Esophagus (tissue), 2 donors: ENCODE measurements at regions not wholly inside any gene's neighbourhood (a gene's known extent, or its start where the extent isn't known, plus 50 kb on each side); places are given as distances from the start of the nearest gene placed in this dataset.

ENCODE experiments used
- H3K27ac ChIP-seq, 2 donors: one replicate each; pipeline ENCODE4 v1.5.1; 2013; ENCODE audit warnings: low read depth in 2 of 2, mild to moderate bottlenecking in 2 of 2, inconsistent platforms in 1 of 2, low read length in 1 of 2, moderate library complexity in 1 of 2
- H3K27me3 ChIP-seq, 2 donors: one replicate each; pipeline ENCODE4 v1.6.1; 2013; ENCODE audit warnings: low read length in 2 of 2, control low read depth in 1 of 2, mild to moderate bottlenecking in 1 of 2; ENCODE audit not compliant: insufficient read depth in 2 of 2, control insufficient read depth in 1 of 2
- H3K36me3 ChIP-seq, 2 donors: one replicate each; pipeline ENCODE4 v1.6.1; 2013; ENCODE audit warnings: low read length in 1 of 2; ENCODE audit not compliant: control insufficient read depth in 2 of 2, insufficient read depth in 2 of 2
- H3K4me1 ChIP-seq, 2 donors: one replicate each; pipeline ENCODE4 v1.6.1; 2013; ENCODE audit warnings: low read length in 1 of 2; ENCODE audit not compliant: control insufficient read depth in 2 of 2, insufficient read depth in 2 of 2
- H3K4me3 ChIP-seq, 2 donors: one replicate each; pipeline ENCODE4 v1.5.1; 2013; ENCODE audit warnings: low read length in 2 of 2, mild to moderate bottlenecking in 2 of 2, low read depth in 1 of 2, moderate library complexity in 1 of 2
- H3K9me3 ChIP-seq, 2 donors: one replicate each; pipeline ENCODE4 v1.6.1; 2013; ENCODE audit warnings: mild to moderate bottlenecking in 2 of 2, low read depth in 1 of 2, low read length in 1 of 2, moderate library complexity in 1 of 2; ENCODE audit not compliant: control insufficient read depth in 2 of 2, insufficient read depth in 1 of 2
- WGBS, 2 donors: extraction: QIAGEN DNeasy Blood & Tissue Kit; methylation state at CpG; one replicate each; pipeline ENCODE4 v1.1.7; 2013; 5-methylcytosine and 5-hydroxymethylcytosine counted together
- donor health status: healthy with polysubstance abuse.
- donor health status: Bipolar disorder and iron deficiency.

DNA sequence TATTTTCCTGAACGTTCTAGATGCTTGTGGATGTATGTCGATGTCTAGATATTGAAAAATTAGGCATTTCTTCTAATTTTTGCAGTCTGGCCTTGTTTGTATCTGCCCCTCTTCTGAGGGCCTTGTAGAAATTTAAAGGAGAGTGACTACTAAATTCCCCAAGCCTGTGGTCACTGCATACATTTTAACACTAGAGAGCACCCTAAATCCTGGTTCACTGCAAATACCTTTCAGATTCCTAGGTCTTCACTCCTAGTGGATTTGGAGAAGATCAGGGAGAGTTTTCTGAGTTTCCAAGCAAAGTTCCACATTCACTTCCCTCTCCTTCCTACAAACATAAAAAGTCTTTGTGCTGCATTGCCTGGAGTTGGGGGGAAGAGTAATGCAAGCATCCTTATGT, 1272.5 kb downstream of the OLFM4 start:
- H3K4me1 ChIP-seq, result no peaks in the 10 kb centered on the region
- WGBS, 2 donors, result 72 to 87% methylated on average over 2 of the region's 2 CpGs
- H3K36me3 ChIP-seq, result no peaks in the 10 kb centered on the region
- no peak overlapping the region for H3K27ac ChIP-seq
- no peaks in the 10 kb centered on the region for H3K9me3 ChIP-seq
- no peaks in the 10 kb centered on the region for H3K27me3 ChIP-seq
- H3K4me3 ChIP-seq, result no peak overlapping the region

DNA sequence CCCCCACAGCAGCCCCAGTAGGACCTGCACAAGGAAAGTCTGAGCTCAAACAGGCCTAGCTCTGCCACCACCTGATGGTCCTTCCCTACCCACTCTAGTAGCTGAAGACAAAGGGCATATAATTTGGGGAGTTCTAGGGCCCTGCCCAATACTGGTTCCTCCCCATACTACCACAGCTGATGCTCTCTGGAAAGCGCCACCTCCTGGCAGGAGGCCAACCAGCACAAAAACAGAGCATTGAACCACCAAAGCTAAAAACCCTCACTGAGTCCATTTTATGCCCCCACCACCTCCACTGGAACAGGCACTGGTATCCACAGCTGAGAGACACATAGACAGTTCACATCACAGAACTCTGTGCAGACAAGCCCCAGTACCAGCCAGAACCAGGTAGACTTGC, 1276.8 kb downstream of the OLFM4 start:
- no peaks in the 10 kb centered on the region for H3K9me3 ChIP-seq
- H3K4me3 ChIP-seq, result no peak overlapping the region
- WGBS, 2 donors, result 93 to 100% methylated on average over 1 of the region's 1 CpG
- no peaks in the 10 kb centered on the region for H3K27me3 ChIP-seq
- H3K27ac ChIP-seq, result no peak overlapping the region
- no peaks in the 10 kb centered on the region for H3K4me1 ChIP-seq
- H3K36me3 ChIP-seq, result no peaks in the 10 kb centered on the region

DNA sequence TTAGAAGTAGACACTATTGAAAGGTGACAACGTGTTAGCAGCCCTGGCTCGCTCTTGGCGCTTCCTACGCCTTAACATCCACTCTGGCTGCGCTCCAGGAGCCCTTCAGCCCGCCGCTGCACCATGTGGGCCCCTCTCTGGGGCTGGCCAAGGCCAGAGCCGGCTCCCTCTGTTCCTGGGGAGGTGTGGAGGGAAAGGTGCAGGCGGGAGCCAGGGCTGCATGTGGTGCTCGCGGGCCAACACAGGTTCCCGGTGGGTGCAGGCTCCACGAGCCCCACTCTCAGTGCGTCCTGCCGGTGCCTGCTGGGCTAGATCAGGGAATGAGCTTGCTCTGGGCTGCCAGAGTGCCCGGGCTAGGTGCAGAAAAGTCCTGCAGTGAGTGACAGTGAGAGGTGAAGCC, 1284.3 kb downstream of the OLFM4 start:
- no peaks in the 10 kb centered on the region for H3K4me1 ChIP-seq
- 89 to 93% methylated on average over 16 of the region's 16 CpGs for WGBS, 2 donors
- H3K27me3 ChIP-seq, result no peaks in the 10 kb centered on the region
- no peaks in the 10 kb centered on the region for H3K36me3 ChIP-seq
- H3K9me3 ChIP-seq, result peaks cover 0 to 2% of the 10 kb centered on the region in 2 donors
- no peak overlapping the region for H3K27ac ChIP-seq
- no peak overlapping the region for H3K4me3 ChIP-seq

GRCh38 chr13:54317722-54318121, 1289.1 kb downstream of the OLFM4 start:
- Histone ChIP-seq H3K4me3 (no peak overlapping the region), H3K9me3 (peaks cover 0 to 4% of the 10 kb centered on the region in 2 donors), H3K27me3 (no peaks in the 10 kb centered on the region), H3K4me1 (no peaks in the 10 kb centered on the region), H3K27ac (no peak overlapping the region), H3K36me3 (no peaks in the 10 kb centered on the region)
- WGBS, 2 donors, result 56 to 72% methylated on average over 8 of the region's 8 CpGs

DNA sequence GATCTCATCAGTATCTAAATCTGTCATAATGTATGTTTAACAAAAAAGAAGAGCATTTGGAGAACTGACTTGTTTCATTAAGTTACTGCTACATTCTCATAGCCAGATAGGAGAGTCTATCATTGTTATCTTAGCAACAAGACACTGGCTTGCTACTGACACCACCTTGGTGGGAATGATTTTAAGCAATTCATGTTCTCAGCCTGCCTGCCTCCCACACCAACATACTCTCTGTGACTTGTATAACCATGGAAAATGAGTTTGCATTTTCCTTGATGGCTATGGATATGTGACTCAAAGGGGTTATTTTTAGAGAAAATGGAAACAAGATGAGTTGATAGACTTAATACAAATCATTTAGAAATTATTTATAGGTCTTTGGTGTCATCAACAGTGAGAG, 1308.9 kb downstream of the OLFM4 start:
- Histone ChIP-seq H3K9me3 (no peaks in the 10 kb centered on the region), H3K4me3 (no peak overlapping the region), H3K36me3 (no peaks in the 10 kb centered on the region), H3K4me1 (no peaks in the 10 kb centered on the region), H3K27me3 (no peaks in the 10 kb centered on the region), H3K27ac (no peak overlapping the region)

- WGBS, 2 donors, result 70 to 71% methylated on average over 2 of the region's 2 CpGs
- H3K27me3 ChIP-seq, result no peaks in the 10 kb centered on the region
- H3K9me3 ChIP-seq, result no peaks in the 10 kb centered on the region
- no peak overlapping the region for H3K27ac ChIP-seq
- H3K36me3 ChIP-seq, result no peaks in the 10 kb centered on the region
- H3K4me3 ChIP-seq, result no peak overlapping the region
- no peaks in the 10 kb centered on the region for H3K4me1 ChIP-seq
Observed at GRCh38 chr13:54347531-54347930, 1318.9 kb downstream of the OLFM4 start.

GRCh38 chr13:54356209-54356608, 1327.6 kb downstream of the OLFM4 start:
- no peak overlapping the region for H3K27ac ChIP-seq
- H3K27me3 ChIP-seq, result no peaks in the 10 kb centered on the region
- H3K4me3 ChIP-seq, result no peak overlapping the region
- H3K9me3 ChIP-seq, result no peaks in the 10 kb centered on the region
- no peaks in the 10 kb centered on the region for H3K36me3 ChIP-seq
- no peaks in the 10 kb centered on the region for H3K4me1 ChIP-seq

GRCh38 chr13:54356849-54357248, 1328.2 kb downstream of the OLFM4 start:
- WGBS, 2 donors, result 50 to 75% methylated on average over 1 of the region's 1 CpG
- Histone ChIP-seq H3K27ac (no peak overlapping the region), H3K27me3 (no peaks in the 10 kb centered on the region), H3K9me3 (no peaks in the 10 kb centered on the region), H3K36me3 (no peaks in the 10 kb centered on the region), H3K4me1 (no peaks in the 10 kb centered on the region), H3K4me3 (no peak overlapping the region)

- H3K36me3 ChIP-seq, result no peaks in the 10 kb centered on the region
- no peak overlapping the region for H3K27ac ChIP-seq
- H3K9me3 ChIP-seq, result no peaks in the 10 kb centered on the region
- WGBS, 2 donors, result 72 to 75% methylated on average over 5 of the region's 5 CpGs
- H3K27me3 ChIP-seq, result no peaks in the 10 kb centered on the region
- H3K4me3 ChIP-seq, result no peak overlapping the region
- no peaks in the 10 kb centered on the region for H3K4me1 ChIP-seq
Observed at GRCh38 chr13:54357284-54357933, 1328.8 kb downstream of the OLFM4 start.

GRCh38 chr13:54361460-54361859, 1332.8 kb downstream of the OLFM4 start:
- no peaks in the 10 kb centered on the region for H3K9me3 ChIP-seq
- H3K27ac ChIP-seq, result no peak overlapping the region
- H3K4me3 ChIP-seq, result no peak overlapping the region
- WGBS, 2 donors, result 70 to 84% methylated on average over 1 of the region's 1 CpG
- no peaks in the 10 kb centered on the region for H3K36me3 ChIP-seq
- no peaks in the 10 kb centered on the region for H3K27me3 ChIP-seq
- no peaks in the 10 kb centered on the region for H3K4me1 ChIP-seq
